ENCODE measurements at regions not wholly inside any gene's neighbourhood (a gene's known extent, or its start where the extent isn't known, plus 50 kb on each side); places are given as distances from the start of the nearest gene placed in this dataset.
A peak's percentile ranks its signal among the peaks of the same experiment; 100 is the strongest.

- DNase-seq (ENCODE audit: low read depth) = no peak
- no peak overlapping the region for H3K4me3 ChIP-seq (ENCODE audit: low read depth, low read length)
- TF ChIP-seq POLR2A (IDR thresholded peaks at IDR 0.05; ENCODE audit: extremely low read depth, insufficient read length) = no peak
- no peak for TF ChIP-seq MAX (IDR thresholded peaks at IDR 0.05; ENCODE audit: low read depth, low read length)
These were observed 147.1 kb downstream of the CHST1 start for GRCh38 chr11:45518141-45518832.

- H3K4me3 ChIP-seq (ENCODE audit: low read depth, low read length) = no peak overlapping the region
- TF ChIP-seq POLR2A (IDR thresholded peaks at IDR 0.05; ENCODE audit: extremely low read depth, insufficient read length) (no peak), CTCF (IDR thresholded peaks at IDR 0.05; ENCODE audit: low read depth, low read length) (no peak), MAX (IDR thresholded peaks at IDR 0.05; ENCODE audit: low read depth, low read length) (no peak), MYC (IDR thresholded peaks at IDR 0.05; ENCODE audit: low read depth, low read length) (no peak)
- DNase-seq (ENCODE audit: low read depth) = no peak
These were observed 148.2 kb downstream of the CHST1 start for GRCh38 chr11:45517171-45517770.

GRCh38 chr11:45513821-45514340 is 151.5 kb downstream of the CHST1 start:
- peak; percentile 51 for DNase-seq (ENCODE audit: low read depth)
- H3K4me3 ChIP-seq (ENCODE audit: low read depth, low read length) = no peak overlapping the region
- TF ChIP-seq POLR2A (IDR thresholded peaks at IDR 0.05; ENCODE audit: extremely low read depth, insufficient read length) (no peak), MYC (IDR thresholded peaks at IDR 0.05; ENCODE audit: low read depth, low read length) (no peak)

GRCh38 chr11:45512471-45513148 is 152.8 kb downstream of the CHST1 start:
- no peak for DNase-seq (ENCODE audit: low read depth)
- TF ChIP-seq MAX (IDR thresholded peaks at IDR 0.05; ENCODE audit: low read depth, low read length) (no peak), CTCF (IDR thresholded peaks at IDR 0.05; ENCODE audit: low read depth, low read length) (no peak), MYC (IDR thresholded peaks at IDR 0.05; ENCODE audit: low read depth, low read length) (no peak)

GRCh38 chr11:45511566-45511965 is 153.9 kb downstream of the CHST1 start:
- TF ChIP-seq POLR2A (IDR thresholded peaks at IDR 0.05; ENCODE audit: extremely low read depth, insufficient read length) (no peak), MAX (IDR thresholded peaks at IDR 0.05; ENCODE audit: low read depth, low read length) (no peak), CTCF (IDR thresholded peaks at IDR 0.05; ENCODE audit: low read depth, low read length) (no peak), MYC (IDR thresholded peaks at IDR 0.05; ENCODE audit: low read depth, low read length) (no peak)
- DNase-seq (ENCODE audit: low read depth) = peak; percentile 15
- H3K4me3 ChIP-seq (ENCODE audit: low read depth, low read length) = no peak overlapping the region

More at GRCh38 chr11:45512471-45513148, 152.8 kb downstream of the CHST1 start:
- H3K4me3 ChIP-seq (ENCODE audit: low read depth, low read length) = no peak overlapping the region

- no peak for DNase-seq (ENCODE audit: low read depth)
- no peak overlapping the region for H3K4me3 ChIP-seq (ENCODE audit: low read depth, low read length)
- no peak for TF ChIP-seq MYC (IDR thresholded peaks at IDR 0.05; ENCODE audit: low read depth, low read length)
These were observed 157.5 kb downstream of the CHST1 start for GRCh38 chr11:45507916-45508315.

GRCh38 chr11:45503311-45503710 is 162.1 kb downstream of the CHST1 start:
- no peak overlapping the region for H3K4me3 ChIP-seq (ENCODE audit: low read depth, low read length)
- TF ChIP-seq MYC (IDR thresholded peaks at IDR 0.05; ENCODE audit: low read depth, low read length) = no peak
- TF ChIP-seq MAX (IDR thresholded peaks at IDR 0.05; ENCODE audit: low read depth, low read length) = no peak
- TF ChIP-seq CTCF (IDR thresholded peaks at IDR 0.05; ENCODE audit: low read depth, low read length) = no peak
- no peak for TF ChIP-seq POLR2A (IDR thresholded peaks at IDR 0.05; ENCODE audit: extremely low read depth, insufficient read length)
- DNase-seq (ENCODE audit: low read depth) = no peak
